Urothelium cell line (cell line): ENCODE measurements at regions not wholly inside any gene's neighbourhood (a gene's known extent, or its start where the extent isn't known, plus 50 kb on each side); places are given as distances from the start of the nearest gene placed in this dataset.
"Not testable (repeated sequence)": the region's sequence is repeated elsewhere in the genome, so short reads cannot be mapped to it uniquely, and the experiment has no call there.

Experiments used
- DNase-seq: peaks from one replicate; pipeline ENCODE4 v3.0.0; 2011; ENCODE audit warnings: low spot score, mixed read lengths
- FAIRE-seq: peaks from 2 replicates; lab custom pipeline; 2011; peaks lifted over from hg19 to GRCh38; lab: Jason Lieb, UNC

DNA sequence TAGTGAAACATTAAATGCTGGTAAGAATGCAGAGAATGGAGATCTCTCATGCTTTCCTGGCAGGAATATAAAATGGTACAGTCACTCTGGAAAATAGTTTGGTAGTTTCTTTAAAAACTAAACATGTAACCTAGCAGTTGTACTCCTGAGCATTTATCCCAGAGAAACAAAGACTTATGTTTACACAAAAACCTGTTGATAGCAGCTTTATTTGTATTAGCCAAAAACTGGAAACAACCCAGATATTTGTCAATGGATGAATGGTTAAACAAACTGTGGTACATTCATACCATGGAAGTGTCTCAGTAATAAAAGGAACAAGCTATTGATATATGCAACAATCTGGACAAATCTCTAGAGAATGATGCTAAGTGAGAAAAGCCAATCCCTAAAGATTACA is 81.7 kb upstream of the CTAGE1 start:
- no peak for DNase-seq
- FAIRE-seq = no peak

DNA sequence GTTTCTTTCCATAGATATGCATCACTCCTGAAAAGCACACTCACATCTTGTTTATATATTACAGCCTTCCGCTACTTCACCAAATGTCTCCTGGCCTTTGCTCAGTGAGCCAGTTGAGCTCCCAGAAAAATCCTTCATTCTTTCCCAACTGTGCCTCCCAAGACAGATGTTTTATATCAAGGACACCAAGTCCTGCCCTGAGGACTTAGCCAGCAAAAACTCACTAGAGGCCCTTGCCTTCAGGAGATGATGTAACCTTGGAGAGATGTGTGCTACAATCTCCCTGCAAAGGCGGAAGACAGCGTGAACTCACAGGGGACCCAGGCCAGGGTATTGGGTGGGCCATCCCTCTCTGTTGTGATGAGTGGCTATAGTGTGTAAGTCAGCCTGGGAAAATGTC is 86.1 kb upstream of the CTAGE1 start:
- FAIRE-seq (no peak), DNase-seq (no peak)

DNA sequence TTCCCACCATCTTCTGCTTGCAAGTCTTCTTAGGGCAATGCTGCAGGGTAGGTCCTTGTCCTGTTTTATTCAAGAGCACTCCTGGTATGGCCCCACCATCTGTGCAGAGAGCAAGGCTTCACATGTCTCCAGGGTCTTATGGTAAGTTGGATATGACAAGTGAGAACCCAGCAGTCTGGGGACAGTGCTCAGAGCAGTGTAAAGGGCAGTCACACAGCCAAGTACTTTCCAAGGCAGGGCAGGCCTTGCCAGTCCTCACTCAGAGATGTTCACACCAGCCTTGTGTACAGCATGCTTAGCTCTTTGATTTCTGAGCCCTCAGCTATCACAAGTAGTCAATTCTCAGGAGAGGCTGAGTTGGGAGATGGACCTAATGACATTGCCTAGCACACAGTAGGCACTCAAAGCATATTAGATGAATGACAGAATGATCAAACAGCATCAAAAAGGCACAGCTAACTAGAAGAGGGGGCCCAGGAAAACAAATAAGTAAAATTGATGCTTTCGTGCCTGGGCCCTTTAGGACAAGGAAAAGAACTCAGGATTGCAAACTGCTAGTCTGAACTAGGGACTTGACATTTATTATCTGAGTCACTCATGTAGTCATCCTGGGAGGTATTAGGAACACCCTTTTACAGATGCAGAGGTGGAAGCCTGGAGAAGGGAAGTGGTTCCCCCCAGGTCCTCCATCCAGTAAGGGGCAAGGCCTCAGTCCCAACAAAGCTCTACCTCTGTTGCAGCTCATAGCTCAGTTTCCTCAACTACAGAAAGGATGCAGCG is 86.7 kb upstream of the CTAGE1 start:
- DNase-seq (peak; percentile 29), FAIRE-seq (peak; percentile 50)

DNA sequence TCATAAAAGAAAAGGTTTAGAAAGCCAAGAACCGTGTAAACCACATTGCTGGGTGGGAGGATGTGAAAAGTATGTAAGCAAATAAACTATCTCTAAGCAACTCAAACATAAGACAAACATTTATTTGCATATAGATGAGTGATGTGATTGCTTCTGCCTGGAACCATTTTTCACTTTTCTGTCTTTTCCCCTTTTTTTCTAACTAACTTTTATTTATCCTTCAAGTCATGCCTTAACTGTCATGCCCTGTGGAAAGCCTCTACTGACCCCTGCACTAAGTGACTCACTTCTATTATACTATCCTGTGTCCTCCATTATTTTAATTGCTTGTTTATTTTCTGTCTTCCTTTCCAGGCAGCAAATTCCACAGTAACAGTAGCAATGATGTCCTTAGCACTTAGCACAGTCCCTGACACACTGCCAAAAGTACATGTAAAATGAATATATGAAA is 87.5 kb upstream of the CTAGE1 start:
- no peak for FAIRE-seq
- DNase-seq = no peak

DNA sequence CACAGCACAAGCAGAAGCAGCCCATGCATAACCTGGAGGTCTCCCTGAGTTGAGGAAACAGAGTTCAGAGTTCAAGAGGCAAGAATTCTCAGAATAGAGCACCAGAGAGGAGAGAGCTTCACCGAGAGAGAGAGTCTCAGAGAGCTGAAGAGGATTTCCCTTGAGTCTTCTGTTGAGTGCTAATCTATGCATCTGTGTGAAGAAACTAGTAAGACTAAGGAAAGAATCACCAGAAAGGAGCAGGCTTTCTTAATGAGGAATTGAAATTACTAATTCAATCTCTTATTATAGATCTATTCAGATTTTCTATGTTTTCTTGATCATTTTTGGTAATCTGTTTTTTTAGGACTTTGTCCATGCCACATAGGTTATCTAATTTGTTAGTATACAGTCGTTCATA is 89.3 kb upstream of the CTAGE1 start:
- FAIRE-seq (no peak), DNase-seq (no peak)

DNA sequence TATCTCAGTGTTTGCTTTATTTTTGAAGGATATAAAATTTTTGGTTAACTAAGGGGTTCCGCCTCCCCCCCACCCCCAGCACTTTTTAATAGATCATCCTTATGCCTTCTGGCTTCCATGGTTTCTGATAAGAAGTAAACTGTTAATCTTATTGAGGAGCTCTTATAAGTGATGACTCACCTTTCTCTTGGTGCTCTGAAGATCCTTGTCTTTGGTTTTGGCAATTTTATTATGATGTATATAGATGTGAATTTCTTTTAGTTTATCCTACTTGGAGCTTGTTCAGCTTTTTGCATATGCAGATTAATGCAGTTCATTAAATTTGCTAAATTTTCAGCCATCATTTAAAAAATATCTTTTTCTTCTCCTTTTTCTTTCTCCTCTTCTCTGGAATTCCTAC is 91.7 kb upstream of the CTAGE1 start:
- FAIRE-seq (no peak), DNase-seq (no peak)

DNA sequence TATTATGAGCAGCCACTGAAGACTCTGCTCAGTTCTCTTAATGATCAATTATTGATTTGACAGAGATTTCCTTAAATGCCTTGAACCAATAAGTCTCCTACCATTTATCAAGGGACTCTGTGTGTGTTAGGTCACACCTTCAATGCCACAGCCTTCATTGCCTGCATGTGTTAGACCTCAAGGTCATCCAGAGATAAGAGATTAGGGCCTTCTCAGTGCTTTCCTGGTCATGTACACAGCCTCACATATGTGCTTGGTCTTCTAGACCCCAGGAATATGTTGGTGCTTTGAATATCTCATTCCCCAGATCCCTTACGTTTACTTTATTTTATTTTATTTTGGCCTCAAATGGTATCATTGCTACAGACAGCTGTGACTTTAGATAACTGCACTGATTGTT is 93.0 kb upstream of the CTAGE1 start:
- FAIRE-seq (no peak), DNase-seq (no peak)

DNA sequence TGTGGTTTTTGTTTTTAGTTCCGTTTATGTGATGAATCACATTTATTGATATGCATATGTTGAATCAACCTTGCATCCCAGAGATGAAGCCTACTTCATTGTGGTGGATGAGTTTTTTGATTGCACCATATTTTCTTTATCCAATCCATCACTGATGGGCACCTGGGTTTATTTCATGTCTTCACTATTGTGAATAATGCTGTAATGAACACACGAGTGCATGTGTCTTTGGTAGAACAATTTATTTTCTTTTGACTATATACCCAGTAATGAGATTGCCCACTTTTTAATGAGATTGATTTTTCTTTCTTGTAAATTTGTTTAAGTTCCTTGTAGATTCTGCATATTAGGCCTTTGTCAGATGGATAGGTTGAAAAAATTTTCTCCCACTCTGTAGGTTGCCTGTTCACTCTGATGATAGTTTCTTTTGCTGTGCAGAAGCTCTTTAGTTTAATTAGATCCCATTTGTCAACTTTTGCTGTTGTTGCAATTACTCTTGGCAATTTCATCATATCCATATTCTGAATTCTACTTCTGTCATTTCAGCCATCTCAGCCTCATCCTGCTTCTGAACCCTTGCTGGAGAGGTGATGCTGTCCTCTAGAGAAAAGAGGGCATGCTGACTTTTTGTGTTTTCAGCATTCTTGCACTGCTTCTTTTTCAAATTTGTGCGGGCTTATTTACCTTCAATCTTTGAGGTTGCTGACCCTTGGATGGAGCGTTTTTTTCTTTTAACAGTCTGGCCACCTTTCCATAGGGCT is 96.2 kb upstream of the CTAGE1 start:
- DNase-seq (no peak), FAIRE-seq (no peak)

DNA sequence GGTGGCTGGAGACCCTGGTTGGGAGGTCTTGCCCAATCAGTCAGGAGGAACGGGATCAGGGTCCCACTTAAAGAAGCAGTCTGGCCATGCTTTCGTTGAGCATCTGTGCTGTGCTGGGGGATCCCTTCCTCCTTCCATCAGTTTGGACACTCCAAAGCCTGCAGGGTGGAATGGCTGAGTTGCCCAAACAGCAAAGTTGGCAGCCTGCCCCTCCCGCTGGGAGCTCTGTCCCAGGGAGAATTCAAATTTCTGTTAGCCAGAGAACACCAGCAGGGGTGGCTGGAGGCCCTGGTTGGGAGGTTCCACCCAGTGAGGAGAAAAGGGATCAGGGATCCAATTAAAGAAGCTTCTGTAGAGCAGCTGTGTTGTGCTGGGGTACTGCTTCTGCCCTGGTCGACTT is 96.9 kb upstream of the CTAGE1 start:
- DNase-seq (no peak), FAIRE-seq (no peak)

DNA sequence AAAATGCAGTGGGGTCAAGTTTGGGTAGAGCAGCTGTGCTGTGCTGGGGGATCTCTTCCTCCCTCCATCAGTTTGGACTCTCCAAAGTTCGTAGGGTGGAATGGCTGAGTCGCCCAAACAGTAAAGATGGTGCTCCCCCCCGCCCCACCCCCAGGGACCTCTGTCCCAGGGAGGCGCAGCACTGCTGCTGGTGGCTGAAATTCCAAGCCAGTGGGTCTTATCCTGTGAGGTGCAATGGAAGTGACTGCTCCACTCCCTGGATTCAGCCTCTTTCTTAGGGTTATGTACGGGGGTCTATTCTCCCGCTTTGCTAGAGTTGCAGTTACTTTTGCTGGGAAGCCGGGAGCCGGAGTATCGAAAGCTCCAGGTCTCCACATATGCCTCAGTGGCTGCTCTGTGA is 97.5 kb upstream of the CTAGE1 start:
- FAIRE-seq (no peak), DNase-seq (no peak)

DNA sequence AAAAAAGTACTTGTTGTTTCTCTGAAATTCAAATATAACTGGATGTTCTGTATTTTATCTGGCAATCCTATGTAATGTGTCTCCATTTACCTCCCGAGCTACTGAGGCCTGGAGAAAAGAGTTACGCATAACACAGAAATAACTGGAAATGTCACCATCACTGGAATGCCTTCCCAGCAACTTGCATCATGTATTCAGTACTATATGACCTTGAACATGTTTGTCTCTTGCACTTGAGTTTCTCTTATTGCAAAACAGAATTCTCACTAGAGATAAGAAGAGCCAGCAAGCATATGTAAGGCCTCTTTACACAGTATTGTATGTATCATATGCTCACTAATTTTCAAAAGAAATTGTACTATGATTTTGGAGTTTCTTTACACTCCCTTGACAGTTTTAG is 99.6 kb upstream of the CTAGE1 start:
- FAIRE-seq (no peak), DNase-seq (no peak)

DNA sequence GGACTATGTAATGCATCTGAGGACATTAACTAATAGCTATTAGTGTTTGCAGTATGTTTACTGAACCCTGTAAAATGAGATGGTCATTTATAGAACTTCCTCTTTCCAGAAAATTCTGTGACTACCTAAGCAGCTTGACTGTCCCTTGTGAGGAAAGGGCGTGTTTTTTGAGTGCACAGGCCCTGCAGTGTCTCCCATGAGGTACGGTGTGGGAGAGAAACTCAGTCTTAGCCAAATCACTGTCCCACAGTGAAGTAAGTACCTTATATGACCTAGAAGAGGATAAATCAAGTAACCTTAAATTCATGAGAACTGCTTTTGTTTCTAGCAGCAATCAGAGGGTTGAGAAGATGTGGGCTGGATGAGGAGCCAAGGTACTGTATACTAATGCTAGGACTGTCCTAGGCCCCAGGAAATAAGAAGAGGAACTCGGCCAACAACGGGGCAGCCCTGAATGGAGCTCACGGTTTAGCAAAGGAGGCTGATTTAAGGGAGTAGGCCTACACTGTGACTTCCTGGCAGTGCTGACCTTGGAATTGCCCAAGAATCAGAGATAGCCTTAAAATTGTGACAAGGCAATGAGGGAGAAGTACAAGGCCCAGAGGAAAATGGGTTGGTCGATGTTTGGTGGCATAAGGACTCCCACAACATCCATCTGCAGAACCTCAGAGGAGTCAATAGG is 103.5 kb upstream of the CTAGE1 start:
- DNase-seq (no peak), FAIRE-seq (no peak)

DNA sequence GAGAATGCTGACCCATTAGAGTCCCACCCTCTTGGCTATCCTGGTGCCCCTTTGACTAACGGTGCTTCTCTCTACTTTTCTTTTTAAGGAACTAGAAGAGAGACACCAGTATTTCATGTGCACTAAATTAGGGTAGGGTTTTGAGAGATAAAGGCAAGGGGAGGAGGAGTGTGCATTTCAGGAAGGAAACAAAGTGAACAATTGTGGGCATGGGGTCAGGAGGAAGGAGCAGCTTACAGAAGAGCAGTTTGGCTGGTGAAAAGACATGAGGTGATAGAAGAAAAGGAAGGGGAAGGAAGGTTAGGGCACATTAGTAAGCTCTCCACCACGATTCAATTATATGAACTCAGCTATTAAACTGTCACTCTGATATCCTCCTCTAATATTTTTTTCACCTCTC is 105.8 kb upstream of the CTAGE1 start:
- FAIRE-seq (no peak), DNase-seq (no peak)

DNA sequence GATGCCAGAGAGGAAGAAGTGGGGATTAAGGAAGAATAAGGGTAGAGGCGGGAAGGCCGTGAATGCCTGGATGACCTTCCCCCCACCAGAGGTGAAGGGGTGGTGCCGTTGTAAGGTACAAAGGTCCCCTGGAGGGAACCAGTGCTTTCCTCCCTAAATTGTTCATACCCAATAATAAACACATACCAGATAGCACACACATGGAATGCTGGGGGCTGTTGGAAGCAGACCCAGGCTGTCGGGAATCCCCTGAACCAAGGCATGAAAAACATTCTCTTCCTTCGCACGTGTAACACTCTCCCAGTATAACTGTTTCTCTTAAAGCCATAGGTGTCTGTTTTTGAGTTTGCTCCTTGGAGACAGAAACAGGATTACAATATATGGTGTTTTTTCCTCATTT is 107.1 kb upstream of the CTAGE1 start:
- DNase-seq (no peak), FAIRE-seq (no peak)

DNA sequence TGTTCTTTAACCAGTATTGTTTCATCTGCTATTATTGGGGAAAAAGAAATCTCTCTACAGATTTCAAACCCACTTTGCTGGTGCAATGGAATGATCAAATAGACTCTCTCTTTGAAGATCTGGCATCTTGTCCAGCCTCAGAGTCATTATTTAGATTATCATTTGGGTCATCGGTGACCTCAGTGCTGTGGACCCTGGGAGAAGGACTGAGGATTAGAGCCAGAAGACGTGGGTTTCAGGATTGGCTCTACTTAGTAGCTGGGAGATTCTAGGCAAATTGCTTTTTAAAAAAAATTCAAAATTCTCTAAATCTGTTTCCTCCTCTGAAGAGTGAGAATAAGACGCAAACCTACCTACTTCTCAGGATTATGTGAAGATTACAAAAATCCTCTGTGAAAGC is 107.6 kb upstream of the CTAGE1 start:
- DNase-seq (no peak), FAIRE-seq (no peak)

DNA sequence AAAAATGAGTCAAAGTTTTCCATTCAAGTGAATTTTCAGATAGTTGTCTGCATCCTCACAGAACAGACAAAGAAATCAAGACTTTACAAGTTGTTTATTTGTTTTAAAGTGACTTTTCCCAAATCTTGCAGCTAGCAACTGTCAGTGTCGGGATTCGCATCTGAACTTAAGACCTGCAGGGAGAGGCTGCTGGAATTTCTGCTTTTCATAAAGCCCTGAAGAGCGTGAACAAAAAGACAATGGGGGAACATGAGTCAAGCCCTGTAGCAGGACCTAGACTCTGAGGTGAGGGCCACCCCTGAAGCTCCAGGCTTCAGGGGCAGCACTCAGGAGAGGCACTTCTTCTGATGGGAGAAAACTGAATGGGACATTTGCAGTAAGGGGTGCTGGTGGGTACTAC is 108.2 kb upstream of the CTAGE1 start:
- DNase-seq (no peak), FAIRE-seq (no peak)

DNA sequence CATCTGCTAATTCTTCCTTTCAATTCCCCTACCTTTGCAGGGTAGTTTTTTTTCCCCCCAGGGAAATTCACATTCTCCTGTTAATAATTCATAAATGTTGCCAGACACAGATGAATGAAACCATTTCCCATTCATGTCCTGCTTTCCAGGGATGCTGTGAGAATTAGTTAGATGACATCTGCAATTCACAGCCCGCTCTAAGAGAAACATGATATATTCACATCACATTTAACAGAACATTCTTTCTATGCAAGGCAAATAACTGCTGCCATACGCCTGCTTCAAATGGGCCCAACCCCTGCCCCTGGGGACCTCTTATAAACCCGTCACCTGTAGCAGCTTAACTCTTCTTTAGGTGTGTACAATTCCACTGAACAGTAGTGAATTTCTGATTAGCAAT is 110.6 kb upstream of the CTAGE1 start:
- DNase-seq = no peak
- FAIRE-seq = no peak

DNA sequence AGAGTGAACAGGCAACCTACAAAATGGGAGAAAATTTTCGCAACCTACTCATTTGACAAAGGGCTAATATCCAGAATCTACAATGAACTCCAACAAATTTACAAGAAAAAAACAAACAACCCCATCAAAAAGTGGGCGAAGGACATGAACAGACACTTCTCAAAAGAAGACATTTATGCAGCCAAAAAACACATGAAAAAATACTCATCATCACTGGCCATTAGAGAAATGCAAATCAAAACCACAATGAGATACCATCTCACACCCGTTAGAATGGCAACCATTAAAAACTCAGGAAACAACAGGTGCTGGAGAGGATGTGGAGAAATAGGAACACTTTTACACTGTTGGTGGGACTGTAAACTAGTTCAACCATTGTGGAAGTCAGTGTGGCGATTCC is 117.0 kb upstream of the CTAGE1 start:
- FAIRE-seq, DNase-seq: not testable (repeated sequence)

DNA sequence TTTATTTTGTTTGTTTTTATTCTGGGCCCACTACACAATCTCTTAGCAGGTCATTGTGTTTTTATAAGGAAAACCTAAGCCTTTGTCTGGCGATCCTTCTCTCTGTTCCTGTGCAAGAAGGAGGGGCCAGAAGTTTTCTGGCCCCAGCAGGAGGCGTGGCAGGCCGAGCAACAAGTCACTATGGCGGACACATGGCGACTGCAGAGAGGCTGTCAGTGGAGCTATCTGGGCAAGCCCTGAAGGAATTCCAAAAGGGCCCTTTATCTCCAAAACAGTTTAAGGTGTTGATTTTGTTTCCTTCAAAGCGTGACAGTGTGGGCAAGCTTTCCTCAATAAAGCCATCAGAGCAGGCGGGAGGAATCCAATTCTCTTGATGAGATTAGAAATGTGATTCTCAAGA is 118.8 kb upstream of the CTAGE1 start:
- no peak for DNase-seq
- FAIRE-seq = no peak

DNA sequence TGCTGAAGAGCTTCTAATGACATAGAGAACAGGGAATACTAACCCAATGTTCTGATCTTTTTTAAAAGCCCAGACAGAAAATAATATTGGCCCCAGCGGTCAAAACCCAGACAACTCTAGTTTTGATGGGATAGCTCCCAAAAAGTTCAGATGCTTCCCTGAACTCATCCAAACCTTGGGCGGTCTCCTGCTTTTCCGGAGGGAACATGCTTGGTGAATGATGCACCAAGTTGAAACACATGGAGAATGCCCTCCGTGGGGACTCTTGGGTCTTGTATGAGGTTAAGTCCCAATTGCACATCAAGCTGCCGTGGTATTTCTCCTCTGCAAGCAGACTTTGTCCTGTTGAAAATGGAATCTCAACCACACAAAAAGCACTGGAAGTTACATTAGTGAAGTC is 120.7 kb upstream of the CTAGE1 start:
- FAIRE-seq (no peak), DNase-seq (no peak)

DNA sequence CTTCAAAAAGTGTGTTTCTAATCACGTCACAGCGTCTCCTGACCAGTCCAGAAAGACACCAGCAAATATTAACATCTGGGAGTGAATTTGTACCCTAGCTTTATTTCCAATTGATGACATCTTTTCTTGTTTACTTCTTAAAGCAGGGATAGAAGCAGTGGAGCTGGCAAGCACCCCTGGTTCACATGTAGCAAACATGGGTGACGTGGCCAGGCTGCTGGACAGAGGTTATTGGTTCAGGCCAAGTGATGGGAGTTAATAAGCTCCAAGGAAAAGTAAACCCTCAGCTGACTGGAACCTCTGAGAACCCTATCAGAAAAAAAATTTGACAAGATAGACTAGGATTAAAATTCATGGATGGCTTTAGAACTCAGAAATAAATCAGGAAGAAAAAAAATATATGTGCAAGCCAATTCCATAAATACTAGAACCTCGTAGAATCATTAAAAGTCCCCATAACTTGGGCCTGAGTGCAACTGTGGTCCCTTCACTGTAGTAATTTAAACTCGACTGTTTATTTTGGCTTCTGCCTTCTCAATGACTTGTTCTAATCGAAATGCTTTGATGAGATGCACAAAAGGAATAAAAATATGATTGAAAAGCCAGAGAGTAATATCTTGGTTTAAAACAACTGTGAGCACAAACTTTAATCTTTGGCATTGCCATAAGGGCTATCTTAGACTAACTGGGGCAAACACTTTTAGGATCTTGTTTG is 121.5 kb upstream of the CTAGE1 start:
- DNase-seq (no peak), FAIRE-seq (no peak)
